ENCODE measurements at regions not wholly inside any gene's neighbourhood (a gene's known extent, or its start where the extent isn't known, plus 50 kb on each side); places are given as distances from the start of the nearest gene placed in this dataset.

DNA sequence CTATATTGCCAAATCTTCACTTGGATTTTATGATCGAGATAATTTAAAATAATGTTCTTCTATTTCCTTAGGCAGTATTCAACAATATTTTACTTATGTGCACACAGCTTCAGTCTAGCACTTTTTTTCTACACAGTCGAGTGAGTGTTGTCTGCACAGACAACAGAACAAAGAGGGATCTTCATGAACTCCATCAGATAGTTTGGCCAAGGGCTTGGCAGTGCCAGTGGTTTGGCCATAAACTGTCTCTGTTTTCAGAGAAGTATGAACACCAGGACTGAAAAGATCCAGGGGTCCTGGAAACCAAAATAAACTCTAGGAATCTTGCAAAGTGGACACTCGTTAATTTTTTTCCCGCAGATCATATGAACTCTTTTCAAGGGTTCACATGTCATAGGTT, 547.3 kb downstream of the PLCL1 start:
- no peaks in the 10 kb centered on the region for H3K4me1 ChIP-seq (ENCODE audit: low read length)
- no peak for DNase-seq
- H2AFZ ChIP-seq (ENCODE audit: low read length), result no peak overlapping the region
- 0 out of 2 replicates have a peak, but pooled peaks cover 5% of the 10 kb centered on the region for H3K27me3 ChIP-seq (replicated peaks; ENCODE audit: insufficient read depth, low read length)
- no peaks in the 10 kb centered on the region for H3K9me2 ChIP-seq (replicated peaks; ENCODE audit: insufficient read depth, low read length)
- no peak overlapping the region for H3K4me3 ChIP-seq (ENCODE audit: low read length)
- H3K4me2 ChIP-seq (ENCODE audit: low read depth, low read length), result no peak overlapping the region
- no peaks in the 10 kb centered on the region for H3K36me3 ChIP-seq (replicated peaks; ENCODE audit: insufficient read depth, low read length)
- H3K79me2 ChIP-seq (ENCODE audit: low read length), result no peaks in the 10 kb centered on the region
- no peaks in the 10 kb centered on the region for H3K9me3 ChIP-seq (replicated peaks; ENCODE audit: insufficient read depth, low read length)
- H3F3A ChIP-seq (ENCODE audit: insufficient read depth, low read length), result no peaks in the 10 kb centered on the region
- H3K9ac ChIP-seq (ENCODE audit: low read length), result no peak overlapping the region
- H3K27ac ChIP-seq (ENCODE audit: low read length), result no peak overlapping the region
- TF ChIP-seq EZH2phosphoT487 (IDR thresholded peaks at IDR 0.05; ENCODE audit: low read length) (no peak), EZH2 (optimal IDR thresholded peaks at IDR 0.05; ENCODE audit: low read depth, low read length) (no peak)
- TF ChIP-seq, protein P1, sequence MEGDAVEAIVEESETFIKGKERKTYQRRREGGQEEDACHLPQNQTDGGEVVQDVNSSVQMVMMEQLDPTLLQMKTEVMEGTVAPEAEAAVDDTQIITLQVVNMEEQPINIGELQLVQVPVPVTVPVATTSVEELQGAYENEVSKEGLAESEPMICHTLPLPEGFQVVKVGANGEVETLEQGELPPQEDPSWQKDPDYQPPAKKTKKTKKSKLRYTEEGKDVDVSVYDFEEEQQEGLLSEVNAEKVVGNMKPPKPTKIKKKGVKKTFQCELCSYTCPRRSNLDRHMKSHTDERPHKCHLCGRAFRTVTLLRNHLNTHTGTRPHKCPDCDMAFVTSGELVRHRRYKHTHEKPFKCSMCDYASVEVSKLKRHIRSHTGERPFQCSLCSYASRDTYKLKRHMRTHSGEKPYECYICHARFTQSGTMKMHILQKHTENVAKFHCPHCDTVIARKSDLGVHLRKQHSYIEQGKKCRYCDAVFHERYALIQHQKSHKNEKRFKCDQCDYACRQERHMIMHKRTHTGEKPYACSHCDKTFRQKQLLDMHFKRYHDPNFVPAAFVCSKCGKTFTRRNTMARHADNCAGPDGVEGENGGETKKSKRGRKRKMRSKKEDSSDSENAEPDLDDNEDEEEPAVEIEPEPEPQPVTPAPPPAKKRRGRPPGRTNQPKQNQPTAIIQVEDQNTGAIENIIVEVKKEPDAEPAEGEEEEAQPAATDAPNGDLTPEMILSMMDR (IDR thresholded peaks at IDR 0.05; ENCODE audit: low read length), result no peak
- no peaks in the 10 kb centered on the region for H4K20me1 ChIP-seq (ENCODE audit: insufficient read depth, low read length)

DNA sequence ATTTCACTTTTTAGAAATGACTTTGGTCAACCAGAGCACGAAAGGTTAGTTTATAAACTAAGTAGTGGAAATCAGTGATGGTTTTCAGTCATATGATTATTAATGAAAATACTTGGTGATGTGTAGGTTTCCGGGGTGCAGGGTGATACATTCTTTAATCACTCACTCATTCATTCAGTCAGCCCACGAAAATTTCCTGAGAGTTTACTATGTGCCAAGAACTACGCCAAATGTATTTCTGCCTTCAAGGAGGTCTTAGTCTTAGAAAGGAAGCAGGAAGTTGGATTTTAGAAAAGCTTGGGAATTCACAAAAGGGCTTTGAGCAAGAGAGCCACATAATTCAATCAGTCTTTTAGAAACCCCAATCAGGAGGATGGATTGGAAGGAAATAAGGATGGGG, 543.6 kb downstream of the PLCL1 start:
- H3K9me3 ChIP-seq (replicated peaks; ENCODE audit: insufficient read depth, low read length), result no peaks in the 10 kb centered on the region
- no peak overlapping the region for H3K4me3 ChIP-seq (ENCODE audit: low read length)
- no peak overlapping the region for H3K4me2 ChIP-seq (ENCODE audit: low read depth, low read length)
- no peaks in the 10 kb centered on the region for H3K4me1 ChIP-seq (ENCODE audit: low read length)
- no peak for DNase-seq
- H3K9me2 ChIP-seq (replicated peaks; ENCODE audit: insufficient read depth, low read length), result no peaks in the 10 kb centered on the region
- H3K79me2 ChIP-seq (ENCODE audit: low read length), result no peaks in the 10 kb centered on the region
- no peak overlapping the region for H3K9ac ChIP-seq (ENCODE audit: low read length)
- H2AFZ ChIP-seq (ENCODE audit: low read length), result no peak overlapping the region
- H3K27ac ChIP-seq (ENCODE audit: low read length), result no peak overlapping the region
- H4K20me1 ChIP-seq (ENCODE audit: insufficient read depth, low read length), result no peaks in the 10 kb centered on the region
- no peaks in the 10 kb centered on the region for H3F3A ChIP-seq (ENCODE audit: insufficient read depth, low read length)
- 0 out of 2 replicates have a peak, but pooled peaks cover 3% of the 10 kb centered on the region for H3K27me3 ChIP-seq (replicated peaks; ENCODE audit: insufficient read depth, low read length)
- TF ChIP-seq EZH2 (optimal IDR thresholded peaks at IDR 0.05; ENCODE audit: low read depth, low read length) (no peak), EZH2phosphoT487 (IDR thresholded peaks at IDR 0.05; ENCODE audit: low read length) (no peak)
- TF ChIP-seq, protein P1 (IDR thresholded peaks at IDR 0.05; ENCODE audit: low read length), result no peak
- no peaks in the 10 kb centered on the region for H3K36me3 ChIP-seq (replicated peaks; ENCODE audit: insufficient read depth, low read length)

DNA sequence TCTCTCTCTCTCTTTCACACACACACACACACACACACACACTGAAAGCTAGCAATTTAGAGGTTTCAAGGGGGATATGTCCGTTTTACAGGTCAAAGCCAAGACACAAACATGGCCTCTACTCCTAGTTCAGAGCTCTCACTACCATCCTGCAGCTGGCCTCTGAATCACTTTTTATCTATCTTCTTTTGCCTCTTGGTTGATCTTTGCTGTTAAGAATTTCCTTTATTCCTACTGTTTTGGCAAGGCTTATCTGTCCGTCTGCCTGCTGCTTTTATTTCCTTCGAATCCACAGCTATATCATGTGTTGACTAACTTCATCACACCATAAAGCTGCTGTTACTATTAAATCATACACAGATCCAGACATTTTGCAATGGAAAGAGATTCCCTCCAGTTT, 543.0 kb downstream of the PLCL1 start:
- H3K27me3 ChIP-seq (replicated peaks; ENCODE audit: insufficient read depth, low read length), result 0 out of 2 replicates have a peak, but pooled peaks cover 3% of the 10 kb centered on the region
- H3F3A ChIP-seq (ENCODE audit: insufficient read depth, low read length), result no peaks in the 10 kb centered on the region
- H3K9me2 ChIP-seq (replicated peaks; ENCODE audit: insufficient read depth, low read length), result no peaks in the 10 kb centered on the region
- H3K4me1 ChIP-seq (ENCODE audit: low read length), result no peaks in the 10 kb centered on the region
- H3K9me3 ChIP-seq (replicated peaks; ENCODE audit: insufficient read depth, low read length), result no peaks in the 10 kb centered on the region
- no peak overlapping the region for H3K27ac ChIP-seq (ENCODE audit: low read length)
- no peak overlapping the region for H3K4me2 ChIP-seq (ENCODE audit: low read depth, low read length)
- DNase-seq, result no peak
- H3K79me2 ChIP-seq (ENCODE audit: low read length), result no peaks in the 10 kb centered on the region
- no peak for TF ChIP-seq EZH2 (optimal IDR thresholded peaks at IDR 0.05; ENCODE audit: low read depth, low read length)
- no peak for TF ChIP-seq EZH2phosphoT487 (IDR thresholded peaks at IDR 0.05; ENCODE audit: low read length)
- no peak overlapping the region for H3K9ac ChIP-seq (ENCODE audit: low read length)
- no peaks in the 10 kb centered on the region for H3K36me3 ChIP-seq (replicated peaks; ENCODE audit: insufficient read depth, low read length)
- H2AFZ ChIP-seq (ENCODE audit: low read length), result no peak overlapping the region
- H3K4me3 ChIP-seq (ENCODE audit: low read length), result no peak overlapping the region
- no peaks in the 10 kb centered on the region for H4K20me1 ChIP-seq (ENCODE audit: insufficient read depth, low read length)

DNA sequence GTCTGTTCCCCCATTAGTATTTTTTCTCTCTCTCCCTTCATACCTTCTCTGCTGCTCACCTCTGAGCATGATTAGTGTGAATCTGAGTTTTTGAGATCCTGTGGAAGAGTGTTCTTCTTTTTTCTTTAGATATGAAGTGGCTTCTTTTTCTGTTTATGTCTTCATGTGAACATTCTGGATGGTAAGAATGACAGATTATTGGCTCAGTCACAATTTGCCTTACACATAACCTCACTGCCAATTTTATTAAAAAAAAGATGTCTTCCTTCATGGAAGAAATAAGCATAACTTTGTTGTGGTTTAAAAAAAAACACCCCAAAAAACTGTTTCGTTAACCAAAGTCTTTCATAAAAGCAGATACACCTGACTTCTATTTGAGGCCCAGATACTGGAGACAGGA, 539.1 kb downstream of the PLCL1 start:
- Histone ChIP-seq H3K9me3 (replicated peaks; ENCODE audit: insufficient read depth, low read length) (no peaks in the 10 kb centered on the region), H3K36me3 (replicated peaks; ENCODE audit: insufficient read depth, low read length) (no peaks in the 10 kb centered on the region), H3F3A (ENCODE audit: insufficient read depth, low read length) (no peaks in the 10 kb centered on the region), H3K9me2 (replicated peaks; ENCODE audit: insufficient read depth, low read length) (no peaks in the 10 kb centered on the region), H3K4me2 (ENCODE audit: low read depth, low read length) (no peak overlapping the region), H3K79me2 (ENCODE audit: low read length) (no peaks in the 10 kb centered on the region), H4K20me1 (ENCODE audit: insufficient read depth, low read length) (no peaks in the 10 kb centered on the region), H2AFZ (ENCODE audit: low read length) (no peak overlapping the region), H3K27ac (ENCODE audit: low read length) (no peak overlapping the region), H3K4me1 (ENCODE audit: low read length) (no peaks in the 10 kb centered on the region), H3K4me3 (ENCODE audit: low read length) (no peak overlapping the region), H3K9ac (ENCODE audit: low read length) (no peak overlapping the region), H3K27me3 (replicated peaks; ENCODE audit: insufficient read depth, low read length) (0 out of 2 replicates have a peak, but pooled peaks cover 3% of the 10 kb centered on the region)
- TF ChIP-seq EZH2phosphoT487 (IDR thresholded peaks at IDR 0.05; ENCODE audit: low read length) (no peak), EZH2 (optimal IDR thresholded peaks at IDR 0.05; ENCODE audit: low read depth, low read length) (no peak)
- TF ChIP-seq, protein P1 (IDR thresholded peaks at IDR 0.05; ENCODE audit: low read length), result no peak
- DNase-seq, result no peak
